ENCODE measurements at regions not wholly inside any gene's neighbourhood (a gene's known extent, or its start where the extent isn't known, plus 50 kb on each side); places are given as distances from the start of the nearest gene placed in this dataset.
A peak's percentile ranks its signal among the peaks of the same experiment; 100 is the strongest.

DNA sequence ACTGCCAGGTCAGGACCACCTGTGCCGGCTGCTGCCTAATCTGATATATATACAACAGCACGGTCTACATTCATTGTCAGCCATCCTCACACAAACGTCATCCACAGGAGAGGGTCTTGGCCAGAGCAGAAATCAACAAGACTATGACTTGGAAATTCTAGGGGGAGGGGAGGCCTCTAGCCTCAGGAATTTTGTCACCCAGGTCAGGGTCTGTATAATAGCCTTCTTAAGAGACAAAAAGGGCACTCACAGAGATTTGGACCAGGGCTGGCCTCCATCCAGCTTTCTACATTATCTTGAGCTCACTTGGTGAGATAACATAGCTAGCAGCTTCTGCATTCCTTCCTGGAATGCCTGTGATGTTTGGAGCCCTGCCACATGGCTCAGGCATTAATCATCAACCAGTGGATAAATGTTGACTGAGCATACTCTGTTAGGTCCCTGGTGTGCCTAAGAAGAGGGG lies 50.4 kb upstream of the CTIF start:
- no peak for DNase-seq (ENCODE audit: low spot score)

DNA sequence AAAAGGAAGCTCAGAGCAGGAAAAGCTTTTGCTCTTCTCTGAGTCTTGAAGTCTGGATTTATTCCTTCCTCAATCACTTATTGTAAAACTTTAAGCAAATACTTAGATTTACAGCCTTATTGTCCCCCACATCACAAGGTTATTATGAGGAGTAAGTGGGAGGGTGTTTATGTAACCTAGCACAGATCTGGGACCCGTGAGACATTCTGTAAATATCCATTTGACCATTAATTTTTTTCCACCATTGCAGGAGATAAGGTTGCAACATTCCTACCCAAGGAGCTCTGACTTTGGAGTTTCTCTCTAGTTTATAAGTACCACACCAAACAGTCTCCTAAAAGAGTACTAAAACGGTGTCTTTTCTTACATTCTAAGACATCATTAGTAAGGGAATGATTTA lies 52.1 kb upstream of the CTIF start:
- DNase-seq (ENCODE audit: low spot score), result no peak

DNA sequence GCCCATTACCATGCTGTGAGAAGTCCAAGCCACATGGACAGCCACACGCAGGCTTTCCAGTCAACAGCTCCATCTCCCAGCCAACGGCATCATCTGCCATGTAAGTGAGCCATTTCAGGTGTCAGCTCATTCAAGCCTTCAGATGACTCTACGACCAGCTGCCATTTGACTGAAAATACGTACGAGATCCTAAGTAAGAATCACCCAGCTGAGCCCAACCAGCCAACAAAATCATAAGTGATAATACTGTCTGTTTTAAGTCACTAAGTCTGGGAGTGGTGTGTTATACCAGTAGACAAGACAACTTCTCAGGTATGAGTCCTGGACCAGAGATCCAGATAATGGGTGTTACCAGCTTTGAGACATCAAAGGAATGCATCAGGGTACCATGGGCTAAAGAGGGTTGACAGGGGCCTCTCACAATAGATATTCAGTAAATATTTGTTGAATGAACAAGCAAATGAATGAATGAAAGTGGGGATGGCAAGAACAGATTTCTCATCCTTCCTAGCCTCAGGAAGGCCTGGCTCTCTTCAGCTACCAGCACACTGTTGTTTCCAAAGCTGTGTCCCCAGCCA lies 52.9 kb upstream of the CTIF start:
- no peak for DNase-seq (ENCODE audit: low spot score)

DNA sequence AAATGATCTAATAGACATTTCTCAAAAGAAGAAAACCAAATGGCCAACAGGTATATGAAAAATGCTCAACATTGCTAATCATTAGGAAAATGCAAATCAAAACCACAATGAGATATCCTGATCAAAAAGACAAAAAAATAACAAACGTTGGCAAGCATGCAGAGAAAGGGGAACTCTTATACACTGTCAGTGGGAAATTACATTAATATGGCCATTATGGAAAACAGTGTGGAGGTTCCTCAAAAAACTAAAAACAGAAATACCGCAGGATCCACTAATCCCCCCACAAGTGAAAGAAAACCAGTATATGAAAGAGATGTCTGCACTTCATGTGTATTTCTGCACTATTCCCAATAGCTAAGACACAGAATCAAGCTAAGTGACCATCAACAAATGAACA lies 57.7 kb upstream of the CTIF start:
- no peak for DNase-seq (ENCODE audit: low spot score)

DNA sequence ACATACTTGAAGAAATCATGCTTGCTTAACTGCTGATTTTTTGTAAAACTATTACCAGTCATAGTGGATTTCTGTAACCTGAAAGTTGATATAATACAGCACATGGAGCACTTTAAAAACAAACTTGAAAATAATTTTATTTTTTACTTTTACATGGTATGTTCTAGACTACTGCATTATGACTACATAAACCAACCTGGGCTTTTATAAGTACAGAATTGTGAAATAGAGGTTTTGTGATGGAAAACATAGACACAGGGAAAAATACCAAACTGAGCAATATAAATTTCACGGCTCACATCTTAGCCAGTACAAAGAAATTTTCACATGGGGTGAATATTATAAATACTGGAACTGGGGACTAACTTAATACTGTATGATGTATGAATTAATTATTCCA lies 59.3 kb upstream of the CTIF start:
- DNase-seq (ENCODE audit: low spot score), result no peak

DNA sequence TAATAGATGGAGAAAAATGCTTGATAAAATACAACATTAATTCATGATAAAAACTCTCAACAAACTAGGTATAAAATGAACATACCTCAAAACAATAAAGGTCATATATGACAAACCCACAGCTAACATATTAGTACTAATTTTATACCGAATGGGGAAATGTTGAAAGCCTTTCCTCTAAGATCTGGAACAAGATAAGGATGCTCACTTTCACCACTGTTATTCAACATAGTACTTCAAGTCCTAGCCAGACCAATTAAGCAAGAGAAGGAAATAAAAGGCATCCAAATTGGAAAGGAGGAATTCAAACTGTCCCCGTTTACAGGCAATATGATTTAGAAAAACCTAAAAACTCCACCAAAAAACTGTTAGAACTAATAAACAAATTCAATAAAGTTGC lies 61.5 kb upstream of the CTIF start:
- DNase-seq (ENCODE audit: low spot score), result no peak

DNA sequence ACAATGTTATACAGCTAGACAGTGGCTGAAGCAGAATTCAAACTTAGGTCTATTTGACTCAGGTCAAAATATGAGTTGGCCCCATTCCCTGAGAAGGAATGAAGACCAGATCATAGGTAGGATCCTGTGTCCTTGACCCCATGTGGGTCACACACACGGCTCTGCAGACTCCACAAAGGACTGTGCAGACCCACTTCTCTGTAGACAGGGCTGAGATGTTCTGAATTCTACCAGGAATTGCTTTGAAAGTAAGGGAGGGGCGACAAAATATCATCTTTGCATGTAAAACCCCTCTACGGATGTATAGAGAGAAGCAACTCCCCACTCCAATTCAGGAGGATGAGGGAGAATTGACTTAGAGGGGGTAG lies 62.3 kb upstream of the CTIF start:
- DNase-seq (ENCODE audit: low spot score), result no peak

GRCh38 chr18:48475635-48476549 lies 62.9 kb upstream of the CTIF start:
- peak; percentile 75 for DNase-seq (ENCODE audit: low spot score)

DNA sequence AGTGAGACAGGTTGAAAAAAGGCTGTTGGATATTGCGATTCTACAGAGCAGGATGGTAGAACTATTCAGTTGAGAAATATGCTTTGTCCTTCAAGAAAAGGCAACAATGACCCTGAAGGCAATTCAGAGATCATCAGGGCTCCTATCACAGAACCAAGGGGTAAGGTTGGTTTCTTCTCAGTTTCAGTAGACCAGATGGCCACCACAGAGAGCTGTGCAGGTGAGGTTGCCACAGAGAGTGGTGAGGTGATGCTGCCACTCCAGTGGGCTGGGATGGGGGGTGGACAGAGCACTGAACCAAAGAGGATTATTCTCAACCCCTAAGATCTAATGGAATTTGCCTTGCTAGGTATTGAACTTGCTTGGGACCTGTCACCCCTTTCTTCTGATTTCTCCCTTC lies 64.6 kb upstream of the ZBTB7C start:
- no peak for DNase-seq (ENCODE audit: low spot score)

DNA sequence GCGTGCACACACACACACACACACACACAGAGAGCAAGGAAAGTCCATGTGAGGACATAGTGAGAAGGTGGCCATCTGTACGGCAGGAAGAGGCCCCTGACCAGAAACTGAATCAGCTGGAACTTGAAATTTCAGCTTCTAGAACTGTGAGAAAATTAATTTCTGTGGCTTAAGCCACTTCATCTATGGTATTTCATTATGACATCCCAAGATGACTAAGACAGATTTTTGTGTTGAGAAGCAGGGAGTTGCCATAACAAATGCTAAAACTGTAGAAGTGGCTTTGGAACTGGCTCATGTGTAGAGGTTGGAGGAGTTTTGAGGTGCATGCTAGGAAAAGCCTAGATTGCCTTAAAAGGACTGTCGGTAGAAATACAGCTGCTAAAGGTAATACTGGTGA lies 63.4 kb upstream of the ZBTB7C start:
- DNase-seq (ENCODE audit: low spot score), result no peak

DNA sequence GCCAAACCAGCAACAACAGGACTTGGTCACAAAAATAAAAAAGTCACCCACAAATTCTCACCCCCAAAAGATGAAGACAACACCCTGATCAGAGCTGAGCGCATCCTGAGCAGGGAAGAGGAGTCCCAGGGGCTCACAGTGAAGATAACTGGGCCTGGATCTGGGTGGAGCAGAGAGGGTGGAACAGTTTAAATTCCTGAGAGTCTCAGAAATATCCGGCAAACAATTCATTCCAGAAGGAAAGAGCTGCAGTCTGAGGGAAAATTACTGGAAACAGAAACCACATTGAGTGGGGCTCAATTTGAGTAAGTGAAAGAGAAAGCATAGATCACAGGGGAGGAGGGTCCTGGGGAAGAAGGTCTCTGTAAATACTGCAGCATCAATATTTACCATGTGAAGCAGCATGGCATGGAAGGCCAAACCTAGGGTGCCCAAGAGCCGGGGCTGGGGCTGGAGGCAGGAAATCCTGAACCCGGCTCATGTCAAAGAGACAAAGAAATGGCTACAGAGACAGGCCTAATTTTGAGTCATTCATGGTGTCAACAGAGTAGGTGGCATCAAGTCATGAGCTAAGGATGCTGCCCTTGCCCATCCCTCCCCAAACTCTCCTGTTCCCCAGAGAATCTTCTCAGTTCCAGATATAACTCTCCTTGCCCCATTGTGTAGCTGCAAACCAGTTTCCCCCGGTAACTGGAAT lies 61.4 kb upstream of the ZBTB7C start:
- no peak for DNase-seq (ENCODE audit: low spot score)

DNA sequence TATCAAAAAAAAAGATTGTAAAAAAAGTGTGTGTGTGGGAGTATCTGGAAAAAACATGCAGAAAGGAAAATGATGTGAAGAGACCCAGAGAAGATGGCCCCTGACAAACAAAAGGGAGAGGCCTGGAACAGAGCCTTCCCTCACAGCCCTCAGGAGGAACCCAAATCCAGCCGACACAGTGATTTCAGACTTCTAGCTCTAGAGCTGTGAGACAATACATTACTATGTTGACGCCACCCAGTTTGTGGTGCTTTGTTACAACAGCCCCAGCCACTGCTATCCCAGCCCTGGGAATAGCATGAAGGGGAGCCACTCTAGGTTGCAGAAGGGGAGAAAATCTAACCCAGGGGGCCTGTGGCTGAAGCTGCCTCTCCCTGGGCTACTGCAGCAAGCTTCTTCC lies 59.0 kb upstream of the ZBTB7C start:
- DNase-seq (ENCODE audit: low spot score), result no peak

- no peak for DNase-seq (ENCODE audit: low spot score)
These were observed 58.0 kb upstream of the ZBTB7C start for GRCh38 chr18:48467231-48467630.

DNA sequence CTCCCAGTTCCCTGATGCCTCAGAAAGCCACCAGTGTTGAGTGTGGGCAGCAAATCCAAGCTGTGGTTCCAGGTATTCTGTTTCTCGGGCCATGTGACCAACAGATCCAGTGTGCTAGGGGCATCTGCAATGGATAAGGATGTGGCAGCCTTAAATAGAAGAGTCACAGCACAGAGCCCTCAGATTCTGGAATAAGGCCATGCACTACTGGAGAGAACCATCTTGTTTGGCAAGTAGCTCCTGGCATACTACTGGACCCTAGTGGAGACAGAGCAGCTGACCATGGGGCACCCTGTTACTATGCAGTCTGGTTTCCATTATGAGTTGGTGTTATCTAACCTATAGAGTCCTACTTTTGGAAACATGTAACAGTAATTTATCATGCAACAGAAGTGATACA lies 53.3 kb upstream of the ZBTB7C start:
- no peak for DNase-seq (ENCODE audit: low spot score)

DNA sequence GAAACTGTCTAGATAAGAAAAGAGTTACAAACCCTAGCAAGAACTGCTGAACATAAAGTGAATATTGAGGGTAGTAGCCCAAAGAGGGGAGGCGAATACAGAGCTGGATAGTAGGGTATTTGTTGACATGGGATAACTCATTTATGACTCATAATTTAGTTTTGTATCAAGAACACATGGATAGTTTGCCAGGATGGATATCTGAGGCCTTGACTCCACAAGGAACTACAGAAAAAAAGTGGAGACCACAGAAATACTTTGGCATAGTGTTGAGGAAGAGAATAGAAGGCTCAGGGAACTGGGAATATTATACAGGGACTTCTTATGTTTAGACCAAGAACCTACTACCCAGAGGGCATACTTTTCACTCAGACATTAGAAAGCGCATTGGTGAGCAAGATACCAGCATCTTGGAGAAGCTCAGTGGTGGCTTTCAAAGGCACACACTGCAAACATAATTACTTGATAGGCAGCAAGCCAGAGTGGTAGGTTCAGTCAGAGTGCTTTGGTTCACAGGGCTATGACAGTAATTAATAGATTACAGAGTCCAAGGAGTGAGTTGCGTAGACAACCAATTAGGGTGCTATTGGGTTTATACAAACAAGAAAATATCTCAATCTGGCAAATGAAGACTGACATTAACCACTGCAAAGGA lies 51.9 kb upstream of the ZBTB7C start:
- DNase-seq (ENCODE audit: low spot score), result no peak

GRCh38 chr18:48459465-48459864 lies 50.3 kb upstream of the ZBTB7C start:
- peak; percentile 6 for DNase-seq (ENCODE audit: low spot score)

- no peak for DNase-seq (ENCODE audit: low spot score)
These were observed 49.8 kb upstream of the ZBTB7C start for GRCh38 chr18:48459016-48459415.

Data from putamen (tissue), 1 donor.